SU-DHL-6 (cell line): ENCODE measurements at regions not wholly inside any gene's neighbourhood (a gene's known extent, or its start where the extent isn't known, plus 50 kb on each side); places are given as distances from the start of the nearest gene placed in this dataset.

Experiments used
- CTCF ChIP-seq: fragments of 200-600 bp; sonication (generic); IDR thresholded peaks from one replicate; pipeline ENCODE4 v1.5.1; 2017; ENCODE audit warnings: antibody characterized with exemption, mild to moderate bottlenecking, low read length, moderate library complexity; ENCODE audit not compliant: insufficient read depth, poor library complexity, severe bottlenecking
- EZH2phosphoT487 ChIP-seq: fragments of 200-600 bp; sonication (generic), shearing (Covaris generic); conservative IDR thresholded peaks from 2 replicates; pipeline ENCODE4 v1.6.1; 2018; ENCODE audit warnings: mild to moderate bottlenecking, antibody characterized with exemption, low read length, moderate library complexity, mixed read lengths

- TF ChIP-seq CTCF, result no peak
- no peak for TF ChIP-seq EZH2phosphoT487
Measured at GRCh38 chr18:27627927-27628326, 442.8 kb upstream of the CHST9 start.
